PC-3 (cell line): ENCODE measurements at regions not wholly inside any gene's neighbourhood (a gene's known extent, or its start where the extent isn't known, plus 50 kb on each side); places are given as distances from the start of the nearest gene placed in this dataset.

ENCODE experiments used
- CTCF ChIP-seq: fragments of 300-600 bp; sonication (generic); conservative IDR thresholded peaks from 2 replicates; pipeline ENCODE4 v1.5.1; 2017; ENCODE audit warnings: antibody characterized with exemption, low read depth, mild to moderate bottlenecking, low read length
- EZH2 ChIP-seq: fragments of 300-600 bp; sonication (generic); IDR thresholded peaks from one replicate; pipeline ENCODE4 v1.6.1; 2017; ENCODE audit warnings: antibody characterized with exemption, mild to moderate bottlenecking, low read length; ENCODE audit not compliant: unreplicated experiment
- EZH2phosphoT487 ChIP-seq: fragments of 300-600 bp; sonication (generic); IDR thresholded peaks from 2 replicates; pipeline ENCODE4 v1.6.1; 2018; ENCODE audit warnings: mild to moderate bottlenecking, antibody characterized with exemption, low read length, borderline replicate concordance

- TF ChIP-seq CTCF, result no peak
- no peak for TF ChIP-seq EZH2phosphoT487
- no peak for TF ChIP-seq EZH2
Measured at GRCh38 chr12:59158066-59158465, 237.8 kb upstream of the LRIG3 start.
